GM21786 (cell line): ENCODE measurements at regions not wholly inside any gene's neighbourhood (a gene's known extent, or its start where the extent isn't known, plus 50 kb on each side); places are given as distances from the start of the nearest gene placed in this dataset.
"Not testable (repeated sequence)": the region's sequence is repeated elsewhere in the genome, so short reads cannot be mapped to it uniquely, and the experiment has no call there.

Experiments
- ATAC-seq: cut with Tn5 transposase; IDR thresholded peaks from one replicate; pipeline ENCODE4 v1.9.1; 2021; ENCODE audit not compliant: unreplicated experiment

GRCh38 chr1:206311611-206312273 is 108.4 kb downstream of the SRGAP2 start:
- not testable (repeated sequence) for ATAC-seq

GRCh38 chr1:206312274-206312665 is 108.9 kb downstream of the SRGAP2 start:
- ATAC-seq, result not testable (repeated sequence)

- ATAC-seq, result not testable (repeated sequence)
Observed at GRCh38 chr1:206314951-206315636, 111.8 kb downstream of the SRGAP2 start.

- ATAC-seq, result not testable (repeated sequence)
Observed at GRCh38 chr1:206316901-206317300, 113.6 kb downstream of the SRGAP2 start.

GRCh38 chr1:206317878-206318514 is 114.7 kb downstream of the SRGAP2 start:
- ATAC-seq, result not testable (repeated sequence)

- ATAC-seq, result not testable (repeated sequence)
Observed at GRCh38 chr1:206320227-206320626, 116.9 kb downstream of the SRGAP2 start.

- ATAC-seq, result not testable (repeated sequence)
Observed at GRCh38 chr1:206326159-206326939, 123.0 kb downstream of the SRGAP2 start.

- ATAC-seq, result not testable (repeated sequence)
Observed at GRCh38 chr1:206331597-206331996, 128.3 kb downstream of the SRGAP2 start.

- not testable (repeated sequence) for ATAC-seq
Observed at GRCh38 chr1:206333316-206333715, 130.0 kb downstream of the SRGAP2 start.

- ATAC-seq, result not testable (repeated sequence)
Observed at GRCh38 chr1:206333897-206334296, 130.6 kb downstream of the SRGAP2 start.

- not testable (repeated sequence) for ATAC-seq
Observed at GRCh38 chr1:206334481-206334880, 131.1 kb downstream of the SRGAP2 start.

GRCh38 chr1:206335162-206335561 is 131.8 kb downstream of the SRGAP2 start:
- ATAC-seq, result not testable (repeated sequence)

- ATAC-seq, result not testable (repeated sequence)
Observed at GRCh38 chr1:206335875-206336846, 132.8 kb downstream of the SRGAP2 start.

GRCh38 chr1:206337024-206337423 is 133.3 kb upstream of the IKBKE start:
- not testable (repeated sequence) for ATAC-seq

- not testable (repeated sequence) for ATAC-seq
Observed at GRCh38 chr1:206350493-206351275, 119.6 kb upstream of the IKBKE start.

GRCh38 chr1:206351276-206352052 is 118.8 kb upstream of the IKBKE start:
- not testable (repeated sequence) for ATAC-seq

GRCh38 chr1:206356310-206356709 is 114.0 kb upstream of the IKBKE start:
- ATAC-seq, result peak; percentile 53

- not testable (repeated sequence) for ATAC-seq
Observed at GRCh38 chr1:206357962-206358361, 112.3 kb upstream of the IKBKE start.
